ENCODE measurements at regions not wholly inside any gene's neighbourhood (a gene's known extent, or its start where the extent isn't known, plus 50 kb on each side); places are given as distances from the start of the nearest gene placed in this dataset.

DNA sequence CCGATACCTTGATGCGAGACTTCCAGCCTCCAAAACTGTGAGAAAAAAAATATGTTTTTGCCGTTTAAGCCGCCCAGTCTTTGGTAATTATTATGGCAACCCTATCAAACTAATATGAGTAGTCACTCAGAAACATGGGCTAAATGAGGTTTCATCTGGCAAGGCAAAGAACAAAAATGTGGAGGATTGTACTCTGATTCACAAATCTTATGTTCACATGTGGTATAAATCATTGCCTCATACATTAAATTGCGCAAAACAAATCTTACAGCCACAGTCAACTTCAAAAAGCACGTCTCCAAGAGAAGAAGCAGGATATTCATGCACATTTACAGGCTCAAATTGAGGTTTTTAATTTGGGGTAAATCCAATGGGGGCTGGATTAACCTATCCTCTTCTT is 1435.4 kb upstream of the LRRTM1 start:
- no peak for DNase-seq

DNA sequence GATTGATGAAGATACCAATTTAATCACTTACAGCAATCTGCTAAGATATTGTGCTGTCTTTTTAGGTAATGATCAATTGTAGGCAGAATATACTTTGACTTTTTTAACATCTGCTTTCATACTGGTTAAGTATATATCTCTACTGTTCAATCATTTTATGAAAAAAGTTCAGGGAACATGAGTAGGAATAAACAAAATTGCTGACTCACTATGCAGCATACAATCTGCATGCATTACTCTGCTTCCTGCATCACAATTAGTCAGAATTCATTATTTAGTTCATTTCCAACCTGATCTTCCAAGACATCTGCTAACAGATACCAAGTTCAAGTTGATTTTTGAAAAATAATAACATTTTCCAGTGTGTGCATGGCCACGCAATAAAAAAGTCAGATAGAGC is 1430.4 kb upstream of the LRRTM1 start:
- DNase-seq = no peak

DNA sequence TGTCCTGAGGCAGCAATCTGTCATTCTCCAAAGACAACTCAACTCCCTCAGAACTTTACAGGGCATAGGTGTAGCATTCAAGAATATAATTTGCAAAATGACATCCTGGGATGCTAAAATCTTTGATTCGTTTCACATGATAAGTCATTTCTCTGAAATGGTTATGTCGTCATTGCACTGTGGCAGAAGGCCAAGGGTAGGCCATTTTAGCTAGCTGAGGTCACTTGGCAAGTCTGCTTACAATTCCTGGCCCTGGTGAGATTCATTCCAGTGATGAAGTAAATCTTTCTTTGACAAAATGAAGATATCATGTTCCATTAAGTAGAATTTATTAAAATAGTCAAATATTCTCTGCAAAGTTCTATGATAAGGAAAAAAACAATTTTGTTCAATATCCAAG is 1410.3 kb upstream of the LRRTM1 start:
- DNase-seq = no peak

DNA sequence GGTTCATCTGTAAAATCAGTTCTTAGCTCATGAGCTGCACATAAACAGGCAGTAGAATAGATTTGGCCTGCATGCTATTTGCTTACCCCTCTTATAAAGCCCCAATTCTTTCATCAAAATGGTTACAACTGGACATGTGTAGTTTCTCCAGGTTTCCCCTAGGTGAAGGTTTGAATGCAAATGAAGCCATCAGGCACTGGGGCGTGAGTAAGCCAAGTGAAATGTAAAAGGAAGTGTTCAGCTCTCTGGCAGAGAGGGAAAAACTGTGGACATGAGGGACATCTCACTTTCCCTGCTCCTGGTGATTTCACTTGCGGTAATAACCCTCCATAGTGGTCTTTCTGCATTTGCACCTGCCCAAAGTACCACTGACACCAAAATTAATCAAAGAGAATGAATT is 1402.3 kb upstream of the LRRTM1 start:
- no peak for DNase-seq

DNA sequence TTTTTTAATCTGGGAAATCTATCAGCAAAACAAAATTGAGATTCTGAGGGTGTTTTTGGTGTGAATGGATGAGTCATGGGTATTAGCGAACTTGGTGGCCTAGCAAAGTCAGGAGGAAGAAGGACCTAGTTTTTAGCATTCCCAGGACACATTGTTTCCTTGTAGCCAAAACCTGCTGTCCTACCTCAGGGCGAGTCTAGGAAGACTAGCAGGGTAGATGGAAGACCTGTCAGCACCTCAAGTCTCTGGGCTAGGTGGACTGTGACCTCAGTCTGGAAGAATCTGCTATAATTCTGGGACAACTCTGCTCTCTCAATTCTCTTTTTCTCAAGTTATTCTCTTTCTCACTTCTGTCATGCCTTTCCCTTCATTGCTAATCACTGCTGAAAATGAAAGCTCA is 1399.3 kb upstream of the LRRTM1 start:
- no peak for DNase-seq

DNA sequence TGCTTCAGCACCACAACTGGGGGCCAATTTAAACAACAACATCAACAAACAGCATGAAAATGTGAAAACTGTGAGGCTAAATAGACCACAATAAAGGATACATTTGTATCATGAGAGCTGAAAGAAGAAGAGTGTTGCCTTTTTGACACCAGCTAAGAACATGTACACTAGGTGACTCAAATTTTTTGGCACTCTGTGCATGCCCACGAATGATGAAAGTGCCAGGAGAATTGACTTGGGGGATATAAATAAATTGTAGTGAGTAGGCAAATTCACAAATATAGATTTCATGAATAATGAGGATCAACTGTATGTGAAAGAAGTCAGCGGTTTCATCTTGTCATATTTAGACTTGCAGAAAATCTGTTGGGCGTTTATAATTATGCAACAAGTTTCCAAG is 1388.0 kb upstream of the LRRTM1 start:
- no peak for DNase-seq

DNA sequence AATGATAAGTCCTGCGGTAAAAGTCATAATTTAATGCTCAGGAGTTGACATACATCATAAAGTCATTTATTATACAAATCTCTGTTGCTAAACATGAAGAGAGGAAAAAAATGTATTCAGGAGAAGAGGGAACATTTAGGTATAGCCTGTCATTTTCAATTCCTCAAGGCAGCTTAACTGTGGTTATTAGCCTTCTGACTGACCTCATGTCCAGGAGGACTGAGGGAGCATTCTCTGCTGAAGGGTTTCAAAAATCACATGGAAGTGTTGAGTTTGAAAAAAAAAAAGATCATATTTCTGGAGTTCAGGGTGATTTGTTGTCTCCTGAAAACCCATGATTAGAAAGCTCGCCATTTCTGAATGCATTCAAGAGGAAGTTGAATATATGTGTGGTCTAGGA is 1371.1 kb upstream of the LRRTM1 start:
- no peak for DNase-seq

DNA sequence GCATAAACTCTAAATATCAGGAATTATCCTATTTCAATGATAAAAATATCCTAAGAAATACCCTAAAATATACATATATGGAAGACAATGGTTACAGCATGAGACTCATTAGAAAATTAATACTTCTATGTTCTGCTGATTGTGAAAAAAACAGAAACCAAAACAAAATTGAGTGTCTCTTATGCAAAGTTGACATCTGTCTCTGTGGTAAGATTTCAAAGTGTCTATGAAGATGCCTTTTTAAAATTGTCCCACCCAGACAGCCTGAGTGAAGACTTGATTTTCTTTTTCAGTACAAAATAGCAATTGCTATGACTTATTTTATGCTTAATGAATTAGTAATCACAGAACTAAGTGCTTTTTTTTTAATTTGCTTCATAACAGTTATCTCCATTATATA is 1368.4 kb upstream of the LRRTM1 start:
- DNase-seq = no peak

DNA sequence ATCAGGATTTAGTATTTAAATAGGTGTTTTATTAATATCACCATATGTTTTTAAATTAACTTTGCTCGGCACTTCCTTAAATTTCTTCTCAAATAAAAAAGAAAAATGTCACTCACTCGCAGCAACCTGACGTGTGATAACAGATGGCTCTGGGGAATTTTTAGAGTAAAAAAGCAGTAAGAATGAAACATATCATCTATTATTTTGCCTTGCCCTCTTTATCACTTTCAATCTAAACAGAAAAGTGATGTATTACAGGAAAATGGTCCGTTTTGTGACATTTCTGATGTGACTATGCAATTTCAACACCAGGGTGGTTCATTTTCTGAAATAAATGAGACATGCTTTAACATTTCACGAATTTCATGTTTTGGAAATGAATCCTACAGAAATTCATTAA is 1368.0 kb upstream of the LRRTM1 start:
- no peak for DNase-seq

DNA sequence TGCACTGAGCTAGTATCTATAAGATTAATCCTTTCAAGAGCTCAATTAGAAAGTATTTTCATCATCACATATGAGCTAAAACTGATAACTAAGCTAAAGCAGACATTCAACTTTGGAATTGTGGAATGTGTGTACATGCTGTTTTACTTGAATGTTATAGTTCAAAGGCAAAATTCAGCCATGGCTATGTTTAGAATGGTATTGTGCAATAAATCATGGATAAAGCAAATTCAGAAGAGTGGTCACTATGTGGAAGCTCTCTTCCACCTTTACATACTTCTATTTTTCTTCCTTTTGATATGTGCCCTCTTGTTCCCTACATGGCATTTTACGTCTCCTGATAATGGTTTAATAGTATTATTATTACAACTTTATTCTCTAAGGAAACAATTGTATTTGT is 1366.3 kb upstream of the LRRTM1 start:
- DNase-seq = no peak

DNA sequence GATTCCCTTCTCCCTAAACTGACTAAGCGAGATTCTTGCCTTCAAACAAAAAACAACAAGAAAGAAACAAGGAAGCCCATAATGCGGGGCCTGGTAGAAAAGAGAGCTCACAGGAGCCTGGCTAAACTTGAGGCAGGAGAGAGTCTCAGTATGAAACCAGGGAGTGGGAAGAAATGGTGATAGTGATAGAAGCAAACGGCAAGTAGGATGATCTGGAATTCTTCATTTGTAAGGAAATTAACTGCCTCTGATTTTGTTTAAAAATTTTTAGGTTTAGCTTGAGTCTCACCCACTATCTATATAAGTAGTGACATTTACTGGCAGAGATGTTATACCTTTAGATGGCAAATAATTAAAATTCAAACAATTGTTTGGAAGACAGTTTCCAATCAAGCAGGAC is 1356.5 kb upstream of the LRRTM1 start:
- no peak for DNase-seq

DNA sequence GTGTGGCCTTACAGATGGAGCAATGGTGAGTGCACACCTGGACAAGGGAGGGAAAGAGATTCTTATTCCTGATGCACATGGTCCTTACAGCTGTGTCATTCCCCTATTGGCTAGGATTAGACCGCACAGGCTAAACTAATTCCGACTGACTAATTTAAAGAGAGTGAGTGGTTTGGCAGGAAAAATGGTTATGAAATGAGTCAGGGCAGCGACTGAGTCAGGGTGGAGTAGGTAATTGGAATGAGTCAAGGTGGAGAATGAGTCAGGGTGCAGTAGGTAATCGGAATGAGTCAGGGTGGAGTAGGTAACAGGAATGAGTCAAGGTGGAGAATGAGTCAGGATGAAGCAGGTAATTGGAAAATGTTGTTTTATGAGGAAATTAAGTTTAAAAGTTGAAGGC is 1353.7 kb upstream of the LRRTM1 start:
- no peak for DNase-seq

DNA sequence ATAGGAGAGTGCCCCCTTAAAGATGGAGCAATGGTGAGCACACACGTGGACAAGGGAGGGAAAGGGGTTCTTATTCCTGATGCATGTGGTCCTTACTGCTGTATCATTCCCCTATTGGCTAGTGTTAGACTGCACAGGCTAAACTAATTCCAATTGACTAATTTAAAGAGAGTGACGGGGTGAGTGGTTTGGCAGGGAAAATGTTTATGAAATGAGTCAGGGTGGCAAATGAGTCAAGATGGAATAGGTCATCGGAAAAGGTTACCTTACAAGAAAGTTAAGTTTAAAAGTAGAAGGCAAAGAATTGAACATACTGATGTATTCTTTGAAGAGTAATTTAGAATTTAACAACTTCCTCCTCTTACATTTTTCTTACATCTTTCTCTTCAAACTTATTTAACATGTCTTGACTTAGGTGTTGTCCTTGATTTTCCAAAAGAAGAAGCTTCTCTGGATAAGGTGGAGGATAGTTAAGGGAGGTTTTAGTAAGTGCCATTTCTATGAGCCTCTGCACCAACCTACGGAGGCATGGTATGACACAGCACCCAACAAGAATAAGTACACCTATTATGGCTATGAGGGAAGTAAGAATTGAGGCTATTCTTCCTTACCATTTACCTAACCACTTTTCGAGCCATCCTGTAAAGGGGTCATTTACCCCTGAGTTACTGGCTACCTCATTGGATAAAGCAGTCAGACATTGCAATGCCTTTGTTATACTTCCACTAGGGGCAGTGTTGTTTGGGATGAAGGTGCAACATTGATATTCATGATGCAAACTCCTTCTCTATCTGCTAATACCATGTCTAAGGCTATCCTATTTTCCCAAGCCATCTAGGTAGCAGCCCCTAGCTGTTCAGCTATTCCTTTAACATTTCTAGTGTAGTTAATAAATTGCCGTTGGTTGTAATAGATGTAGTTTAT is 1345.8 kb upstream of the LRRTM1 start:
- no peak for DNase-seq

DNA sequence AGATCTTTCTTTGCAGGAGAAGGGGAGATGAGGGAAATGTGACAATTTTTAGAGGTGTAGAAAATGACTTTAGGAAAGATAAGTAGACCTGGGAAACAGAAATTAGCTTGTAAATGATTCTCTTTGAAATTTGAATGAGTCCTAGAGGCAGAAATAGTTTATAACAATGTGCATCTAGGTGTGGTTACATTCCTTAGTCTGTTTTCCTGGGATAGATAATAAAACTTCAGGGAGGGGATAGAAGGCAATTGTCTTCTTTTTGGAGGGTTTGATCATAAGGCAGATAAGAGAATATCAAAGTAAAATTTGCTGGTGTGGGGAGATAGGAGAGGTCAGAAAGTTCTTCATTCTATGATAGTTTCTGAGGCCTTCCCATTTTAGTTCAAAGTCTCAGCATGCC is 1344.3 kb upstream of the LRRTM1 start:
- DNase-seq = no peak

DNA sequence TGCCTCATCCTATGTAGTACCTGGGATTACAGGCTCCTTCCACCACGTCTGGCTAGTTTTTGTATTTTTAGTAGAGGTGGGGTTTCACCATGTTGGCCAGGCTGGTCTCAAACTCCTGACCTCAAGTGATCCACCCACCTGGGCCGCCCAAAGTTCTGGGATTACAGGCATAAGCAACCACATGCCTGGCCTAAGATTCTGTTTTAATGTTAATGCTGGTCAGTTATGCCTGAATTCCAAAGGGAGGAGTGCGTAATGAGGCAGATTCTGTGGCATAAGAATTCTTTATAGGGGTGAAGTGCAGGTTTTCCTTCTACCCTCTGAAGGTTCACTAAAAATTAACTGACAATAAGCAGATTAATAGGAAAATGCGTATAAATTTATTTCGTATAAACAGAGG is 1343.8 kb upstream of the LRRTM1 start:
- DNase-seq = no peak

DNA sequence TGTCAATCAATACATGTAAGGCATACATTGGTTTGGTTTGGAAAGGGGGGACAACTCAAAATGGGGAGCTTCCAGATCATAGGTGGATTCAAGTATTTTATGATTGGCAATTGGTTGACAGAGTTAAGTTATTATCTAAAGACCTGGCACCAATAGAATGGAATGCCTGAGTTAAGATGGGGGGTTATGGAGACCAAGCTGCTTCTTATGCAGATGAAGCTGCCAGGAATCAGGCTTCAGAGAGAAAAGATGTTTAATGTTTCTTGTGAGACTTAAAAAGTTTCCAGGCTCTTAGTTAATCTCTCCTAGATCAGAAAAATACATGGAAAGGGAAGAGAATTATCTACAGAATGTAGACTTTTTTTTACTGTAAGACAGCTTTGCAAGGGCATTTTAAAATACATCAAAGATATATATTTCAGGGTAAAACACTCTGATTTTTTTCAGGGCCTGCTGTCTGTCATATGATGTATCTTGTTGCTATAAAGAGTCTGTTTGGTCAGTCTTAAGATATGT is 1343.2 kb upstream of the LRRTM1 start:
- DNase-seq = no peak

DNA sequence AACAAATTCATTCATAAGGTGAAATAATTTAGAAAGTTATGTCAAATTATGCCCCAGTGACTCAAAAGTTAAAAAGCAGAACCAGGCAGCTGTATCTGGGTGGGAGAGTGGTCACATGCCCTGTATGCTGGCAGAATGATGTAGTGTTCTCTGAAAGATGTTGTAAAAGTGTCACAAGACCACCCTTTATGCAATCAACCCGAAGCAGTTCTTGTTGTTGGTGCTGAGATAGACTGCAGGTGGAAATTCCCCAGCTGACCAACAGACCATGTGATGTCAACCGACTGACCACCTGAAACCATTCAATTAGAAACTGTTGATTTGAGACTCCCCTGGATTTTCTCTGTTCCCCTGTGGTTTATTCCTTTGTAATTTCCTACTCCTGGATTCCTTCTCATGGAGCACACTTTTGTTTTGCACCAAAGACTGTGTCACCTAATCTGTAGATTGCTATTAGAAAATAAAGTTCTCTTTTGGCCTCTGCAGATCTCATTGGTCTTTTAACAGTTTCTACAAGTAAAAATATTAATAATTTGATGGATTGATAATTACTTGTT is 1341.3 kb upstream of the LRRTM1 start:
- no peak for DNase-seq

DNA sequence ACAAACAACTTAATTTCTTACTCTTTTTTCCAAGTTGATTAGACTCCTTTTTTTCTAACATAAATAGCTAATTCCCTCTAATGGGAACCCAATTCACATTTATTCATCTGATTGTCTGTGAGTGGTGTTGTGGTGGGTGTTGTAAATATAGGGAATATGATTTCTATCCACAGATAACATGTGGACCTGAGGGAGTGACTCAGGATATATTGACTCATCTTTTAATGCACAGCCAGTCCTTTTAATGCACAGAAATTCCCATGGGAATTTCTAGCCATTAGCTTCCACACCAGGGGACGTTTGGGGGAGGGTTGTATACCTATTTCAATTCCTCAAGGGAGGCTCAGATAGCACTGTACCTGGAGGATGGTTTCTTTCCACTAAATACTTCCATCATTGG is 1339.6 kb upstream of the LRRTM1 start:
- DNase-seq = no peak

DNA sequence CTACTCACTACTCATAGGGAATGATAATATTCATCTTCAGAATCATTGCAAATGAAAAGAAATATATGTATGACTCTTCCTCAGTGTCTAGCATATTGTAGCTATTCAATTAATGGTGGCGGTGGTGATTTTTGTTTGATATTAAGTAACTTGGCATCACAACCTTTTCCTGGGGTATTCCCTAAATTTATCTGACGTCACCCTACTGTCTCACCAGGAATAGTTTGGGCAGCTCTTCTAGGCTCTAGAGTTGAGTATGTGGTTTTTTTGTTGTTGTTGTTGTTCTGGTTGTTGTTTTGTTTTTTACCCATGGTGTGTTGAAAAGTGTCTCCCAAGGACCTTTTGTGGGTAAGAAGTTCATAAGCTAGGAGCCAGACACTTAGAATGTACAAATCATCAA is 1320.3 kb upstream of the LRRTM1 start:
- DNase-seq = no peak

DNA sequence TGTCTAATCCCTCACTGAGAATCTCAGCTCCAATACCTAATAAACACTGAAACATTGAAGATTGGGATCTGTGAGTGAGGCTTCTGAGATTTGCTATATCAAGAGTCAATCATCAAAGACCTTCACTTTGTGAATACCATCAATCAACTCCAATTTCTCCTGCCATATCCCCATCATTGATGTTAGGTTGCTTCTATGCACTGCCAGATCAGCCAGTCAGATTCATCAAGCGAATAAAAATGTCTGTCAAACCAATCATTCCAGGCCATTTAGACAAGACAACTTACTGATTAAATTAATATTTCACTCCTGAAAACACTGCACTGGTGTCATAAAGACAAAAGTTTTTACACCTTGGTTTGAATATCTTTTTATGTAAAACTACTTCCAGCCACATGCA is 1295.5 kb upstream of the LRRTM1 start:
- DNase-seq = no peak

DNA sequence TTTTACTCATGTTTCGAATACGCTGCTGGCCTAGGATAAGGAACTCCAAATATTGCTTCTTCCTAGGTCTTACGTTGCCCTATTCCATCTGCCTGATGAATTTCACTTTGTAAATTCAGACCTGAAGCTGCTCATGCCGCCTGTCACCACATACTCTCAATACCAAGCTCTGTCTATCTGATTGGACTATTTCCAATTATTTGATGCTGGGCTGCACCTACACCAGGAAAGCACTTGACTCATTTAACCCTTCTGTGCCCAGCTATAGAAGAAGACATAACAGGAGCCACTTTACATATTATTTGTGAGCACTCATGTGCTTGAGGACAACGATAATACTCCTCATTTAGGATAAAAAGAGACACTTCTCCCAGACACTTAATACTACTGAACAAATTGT is 1293.9 kb upstream of the LRRTM1 start:
- DNase-seq = no peak

DNA sequence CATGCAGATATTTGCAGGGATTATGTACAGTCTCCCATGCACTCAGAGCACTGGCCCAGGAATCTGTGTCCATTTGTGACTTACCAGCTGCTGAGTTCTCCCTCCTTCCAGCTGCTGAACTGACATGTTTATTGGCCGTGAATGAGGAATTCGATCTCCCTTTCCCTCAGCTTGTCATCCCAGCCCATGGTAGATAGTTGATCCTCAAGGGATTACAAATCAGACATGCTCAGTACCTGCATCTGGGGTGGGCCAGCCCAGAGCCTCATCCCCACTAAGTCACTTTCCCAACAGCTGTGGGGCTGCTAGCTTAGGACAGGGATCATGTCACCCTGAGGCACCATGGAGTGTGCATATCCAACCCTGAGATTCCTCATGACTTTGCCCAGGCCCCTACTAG is 1284.9 kb upstream of the LRRTM1 start:
- no peak for DNase-seq

DNA sequence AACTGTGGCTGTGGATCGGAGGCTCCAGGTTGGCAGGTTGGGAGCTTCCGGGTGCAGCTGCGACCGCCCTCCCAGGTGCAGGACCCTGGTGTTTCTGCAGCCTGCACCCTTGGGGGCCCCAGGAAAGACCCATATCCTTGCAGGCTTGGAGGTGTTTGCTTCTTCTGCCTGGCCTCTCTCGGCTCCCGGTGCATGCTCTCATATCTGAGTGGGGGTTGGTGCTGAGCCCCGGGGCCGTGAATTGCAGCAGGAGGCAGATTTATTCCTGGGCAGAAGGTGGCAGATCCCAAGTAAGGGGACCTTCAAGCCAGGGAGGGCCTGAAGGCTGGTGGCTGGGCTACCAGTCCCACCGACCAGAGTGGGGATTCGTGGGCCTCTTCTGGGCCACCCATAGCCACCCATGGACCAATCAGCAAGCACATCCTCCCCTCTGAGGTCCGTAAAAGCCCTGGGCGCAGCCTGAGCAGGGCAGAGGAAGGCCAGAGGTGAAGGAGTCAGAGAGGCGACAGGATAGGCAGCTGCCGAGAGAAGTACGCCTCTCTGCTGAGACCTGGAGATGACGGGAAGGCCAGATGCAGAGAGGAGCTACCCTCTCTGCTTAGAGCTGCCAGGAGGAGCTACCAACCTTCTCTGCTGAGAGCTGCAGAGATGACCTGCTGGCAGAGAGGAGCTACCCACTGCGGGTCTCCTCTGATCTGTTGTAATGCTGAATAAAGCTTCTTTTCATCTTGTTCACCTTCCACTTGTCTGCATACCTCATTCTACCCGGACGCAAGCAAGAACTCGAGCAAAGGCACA is 1279.0 kb upstream of the LRRTM1 start:
- no peak for DNase-seq

DNA sequence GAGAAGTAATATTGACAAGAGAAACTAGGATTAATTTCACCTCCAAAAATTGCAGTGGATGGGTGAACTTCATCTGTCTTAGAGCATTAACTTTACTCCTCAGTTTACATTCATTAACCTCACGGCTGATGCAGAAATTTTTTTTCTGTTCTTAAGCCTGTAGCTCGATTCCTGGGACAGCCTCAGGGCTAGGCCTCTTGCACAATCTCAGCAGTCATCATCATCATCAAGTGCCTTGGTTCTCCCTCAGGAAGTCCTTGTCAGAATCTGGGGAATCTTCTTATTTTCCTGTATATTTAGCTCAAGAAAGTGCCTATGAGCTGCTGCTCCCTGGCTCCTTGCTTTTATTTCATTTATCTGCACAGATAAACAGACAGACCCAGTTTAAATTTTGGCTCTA is 1272.2 kb upstream of the LRRTM1 start:
- no peak for DNase-seq
